Epithelial cell of esophagus (primary cell): ENCODE measurements at regions not wholly inside any gene's neighbourhood (a gene's known extent, or its start where the extent isn't known, plus 50 kb on each side); places are given as distances from the start of the nearest gene placed in this dataset.
A peak's percentile ranks its signal among the peaks of the same experiment; 100 is the strongest.

Source experiments
- DNase-seq: peaks from one replicate; pipeline ENCODE4 v3.0.0; 2010; ENCODE audit warnings: low read depth
- H3K4me3 ChIP-seq: 2 replicates; pipeline ENCODE4 v1.5.1; 2011; ENCODE audit warnings: mild to moderate bottlenecking, low read length, control low read depth
- TF ChIP-seq, protein P1 (sequence below): IDR thresholded peaks from 2 replicates; pipeline ENCODE4 v1.5.1; 2011; ENCODE audit warnings: low read depth, mild to moderate bottlenecking, low read length, control low read depth, inconsistent platforms; ENCODE audit not compliant: insufficient read depth; ENCODE audit errors: missing control alignments

GRCh38 chr18:61949946-61950345 lies 57.1 kb upstream of the RNF152 start:
- DNase-seq = peak; percentile 98
- TF ChIP-seq, protein P1, sequence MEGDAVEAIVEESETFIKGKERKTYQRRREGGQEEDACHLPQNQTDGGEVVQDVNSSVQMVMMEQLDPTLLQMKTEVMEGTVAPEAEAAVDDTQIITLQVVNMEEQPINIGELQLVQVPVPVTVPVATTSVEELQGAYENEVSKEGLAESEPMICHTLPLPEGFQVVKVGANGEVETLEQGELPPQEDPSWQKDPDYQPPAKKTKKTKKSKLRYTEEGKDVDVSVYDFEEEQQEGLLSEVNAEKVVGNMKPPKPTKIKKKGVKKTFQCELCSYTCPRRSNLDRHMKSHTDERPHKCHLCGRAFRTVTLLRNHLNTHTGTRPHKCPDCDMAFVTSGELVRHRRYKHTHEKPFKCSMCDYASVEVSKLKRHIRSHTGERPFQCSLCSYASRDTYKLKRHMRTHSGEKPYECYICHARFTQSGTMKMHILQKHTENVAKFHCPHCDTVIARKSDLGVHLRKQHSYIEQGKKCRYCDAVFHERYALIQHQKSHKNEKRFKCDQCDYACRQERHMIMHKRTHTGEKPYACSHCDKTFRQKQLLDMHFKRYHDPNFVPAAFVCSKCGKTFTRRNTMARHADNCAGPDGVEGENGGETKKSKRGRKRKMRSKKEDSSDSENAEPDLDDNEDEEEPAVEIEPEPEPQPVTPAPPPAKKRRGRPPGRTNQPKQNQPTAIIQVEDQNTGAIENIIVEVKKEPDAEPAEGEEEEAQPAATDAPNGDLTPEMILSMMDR = no peak
- H3K4me3 ChIP-seq = no peak overlapping the region

DNA sequence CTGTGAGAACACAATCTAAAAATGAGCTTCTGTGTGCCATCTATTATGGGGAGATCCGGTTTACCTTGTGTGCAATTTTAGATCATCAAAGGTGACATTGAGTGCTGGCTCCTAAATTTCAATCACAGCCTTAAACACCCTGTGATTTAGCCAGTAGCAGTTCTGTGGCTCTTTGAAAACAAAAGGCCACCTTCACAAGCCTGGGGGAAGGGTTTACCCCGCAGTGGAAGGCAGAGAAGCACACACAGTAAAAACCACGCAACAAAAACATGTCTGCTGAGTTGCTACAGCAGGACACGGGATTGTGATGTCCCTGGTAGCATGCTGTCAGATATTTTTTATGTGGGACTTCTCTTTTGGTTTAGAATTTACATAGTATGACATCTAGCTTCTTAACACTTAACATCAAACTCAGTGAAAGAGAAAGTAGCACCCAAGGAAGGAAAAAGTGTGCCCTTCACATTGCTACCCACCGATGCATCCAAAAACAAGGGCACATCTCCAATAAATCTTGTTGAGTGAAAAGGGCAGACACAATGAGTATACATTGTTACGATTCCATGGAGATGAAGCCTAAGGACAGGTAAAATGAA lies 56.1 kb upstream of the RNF152 start:
- DNase-seq = no peak
- no peak overlapping the region for H3K4me3 ChIP-seq
- TF ChIP-seq, protein P1 = no peak

DNA sequence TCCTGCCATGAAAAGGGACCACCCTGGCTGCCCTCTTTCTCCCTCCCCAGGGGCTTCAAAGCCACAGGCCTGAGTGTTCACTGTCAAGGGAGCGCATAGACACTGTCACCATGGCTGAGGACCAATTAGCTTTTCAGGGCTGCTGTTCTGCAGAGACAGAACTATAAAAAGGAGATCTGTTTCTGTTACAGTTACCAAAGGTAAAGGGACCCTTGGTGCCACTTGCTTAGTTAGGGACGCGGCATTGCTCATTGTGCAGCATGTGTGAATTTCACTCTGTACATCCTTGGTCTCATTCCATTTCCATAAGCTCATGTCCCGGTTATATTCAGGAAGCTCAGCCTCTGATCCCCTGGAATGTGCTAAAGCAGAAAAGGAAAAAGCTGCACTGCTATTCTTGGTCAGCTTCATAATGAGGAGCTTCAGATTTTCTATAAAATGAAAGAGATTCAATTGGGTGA lies 55.5 kb upstream of the RNF152 start:
- TF ChIP-seq, protein P1 = no peak
- no peak overlapping the region for H3K4me3 ChIP-seq
- DNase-seq = peak; percentile 48

DNA sequence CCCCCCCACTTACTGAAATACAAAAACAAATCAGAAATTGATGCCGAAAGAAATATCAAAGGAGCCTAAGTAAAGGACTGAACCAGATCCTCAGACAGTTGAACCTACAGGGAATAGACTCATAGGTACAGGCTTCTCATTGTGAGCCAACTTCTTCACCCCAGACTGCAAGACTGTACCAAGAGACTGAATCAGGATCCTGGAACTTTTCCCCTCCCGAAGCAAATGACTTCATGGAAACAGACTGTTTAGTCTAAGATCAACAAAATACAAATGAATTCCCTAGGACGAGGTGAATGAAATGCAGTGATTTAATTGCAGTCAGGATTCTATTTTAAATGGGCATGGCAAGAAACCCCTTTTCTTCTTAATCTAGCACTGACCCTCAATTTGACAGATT lies 53.6 kb upstream of the RNF152 start:
- TF ChIP-seq, protein P1 = no peak
- peak; percentile 58 for DNase-seq
- H3K4me3 ChIP-seq = no peak overlapping the region

- TF ChIP-seq, protein P1 = no peak
- no peak overlapping the region for H3K4me3 ChIP-seq
- no peak for DNase-seq
Observed at GRCh38 chr18:61943175-61943964, 50.6 kb upstream of the RNF152 start.
